ENCODE measurements at regions not wholly inside any gene's neighbourhood (a gene's known extent, or its start where the extent isn't known, plus 50 kb on each side); places are given as distances from the start of the nearest gene placed in this dataset.

DNA sequence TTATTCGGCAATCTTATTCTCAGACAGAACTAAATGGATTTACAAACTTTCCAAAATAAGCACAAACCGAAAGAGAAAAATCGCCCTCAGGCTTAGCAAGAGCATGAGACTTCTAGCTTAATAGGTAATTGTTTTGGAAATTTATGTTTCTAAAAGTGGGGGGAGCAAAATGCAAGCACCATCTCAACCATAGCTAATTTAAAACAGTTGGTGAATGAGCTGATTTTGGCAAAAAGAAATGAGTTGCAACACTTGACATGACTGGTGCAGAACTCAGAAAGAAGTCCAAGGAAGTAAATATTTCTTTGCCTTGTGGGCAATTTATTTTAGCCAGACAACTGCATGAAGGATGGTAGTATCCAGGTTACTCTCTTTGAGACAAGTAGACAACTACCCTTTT is 71.5 kb upstream of the PTGFR start:
- TF ChIP-seq CTCF (IDR thresholded peaks at IDR 0.05; ENCODE audit: low read depth, low read length, poor library complexity, severe bottlenecking) = no peak
- no peak for TF ChIP-seq EZH2phosphoT487 (IDR thresholded peaks at IDR 0.05; ENCODE audit: borderline replicate concordance, low read length)

DNA sequence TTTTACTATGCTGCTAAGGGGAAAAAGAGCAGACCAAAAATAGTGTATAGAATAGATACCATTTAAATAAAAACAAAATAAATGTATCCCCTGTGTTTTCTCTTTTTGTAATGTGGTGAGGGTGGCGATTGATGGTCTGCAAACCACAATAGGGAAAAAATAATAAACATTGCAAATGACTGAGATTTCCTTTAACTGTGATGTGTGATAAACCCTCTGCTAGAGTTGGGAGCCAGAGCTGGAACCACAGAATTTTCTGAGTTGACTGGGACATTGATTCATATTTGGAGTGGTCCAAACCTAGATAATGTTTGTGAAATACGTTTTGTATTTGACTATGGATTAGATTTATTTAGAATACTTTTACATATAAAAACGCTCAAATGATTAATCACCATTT is 70.6 kb upstream of the PTGFR start:
- Histone ChIP-seq H3K79me2 (ENCODE audit: control insufficient read depth, low read length) (no peaks in the 10 kb centered on the region), H3K4me2 (ENCODE audit: low read length) (no peak overlapping the region), H3K9me2 (replicated peaks; ENCODE audit: control insufficient read depth, low read length) (no peaks in the 10 kb centered on the region), H3K4me3 (ENCODE audit: low read length) (no peak overlapping the region), H3K9me3 (ENCODE audit: control insufficient read depth, insufficient read depth, low read length) (no peaks in the 10 kb centered on the region), H3K27me3 (ENCODE audit: control insufficient read depth, low read length) (no peaks in the 10 kb centered on the region; the same call in 1 of the 2 replicates), H3F3A (ENCODE audit: control insufficient read depth, insufficient read depth) (no peaks in the 10 kb centered on the region), H3K36me3 (ENCODE audit: control insufficient read depth, low read length) (no peaks in the 10 kb centered on the region), H4K20me1 (ENCODE audit: control insufficient read depth, insufficient read depth, low read depth, low read length) (no peaks in the 10 kb centered on the region), H3K27ac (ENCODE audit: low read depth, low read length) (no peak overlapping the region), H3K4me1 (ENCODE audit: control insufficient read depth, low read length) (no peaks in the 10 kb centered on the region)
- TF ChIP-seq EZH2phosphoT487 (IDR thresholded peaks at IDR 0.05; ENCODE audit: borderline replicate concordance, low read length) = no peak
- TF ChIP-seq CTCF (IDR thresholded peaks at IDR 0.05; ENCODE audit: low read depth, low read length, poor library complexity, severe bottlenecking) = no peak

More for the DNA sequence above, 71.5 kb upstream of the PTGFR start:
- Histone ChIP-seq H3K4me3 (ENCODE audit: low read length) (no peak overlapping the region), H3K9me3 (ENCODE audit: control insufficient read depth, insufficient read depth, low read length) (no peaks in the 10 kb centered on the region), H4K20me1 (ENCODE audit: control insufficient read depth, insufficient read depth, low read depth, low read length) (no peaks in the 10 kb centered on the region), H3K4me2 (ENCODE audit: low read length) (no peak overlapping the region), H3K27ac (ENCODE audit: low read depth, low read length) (no peak overlapping the region), H3K9me2 (replicated peaks; ENCODE audit: control insufficient read depth, low read length) (no peaks in the 10 kb centered on the region), H3K36me3 (ENCODE audit: control insufficient read depth, low read length) (no peaks in the 10 kb centered on the region), H3K4me1 (ENCODE audit: control insufficient read depth, low read length) (no peaks in the 10 kb centered on the region), H3K79me2 (ENCODE audit: control insufficient read depth, low read length) (no peaks in the 10 kb centered on the region), H3K27me3 (ENCODE audit: control insufficient read depth, low read length) (no peaks in the 10 kb centered on the region; the same call in 1 of the 2 replicates), H3F3A (ENCODE audit: control insufficient read depth, insufficient read depth) (no peaks in the 10 kb centered on the region)

- H3K27ac ChIP-seq (ENCODE audit: low read depth, low read length) = no peak overlapping the region
- no peaks in the 10 kb centered on the region for H3K4me1 ChIP-seq (ENCODE audit: control insufficient read depth, low read length)
- H3K9me2 ChIP-seq (replicated peaks; ENCODE audit: control insufficient read depth, low read length) = no peaks in the 10 kb centered on the region
- H3K36me3 ChIP-seq (ENCODE audit: control insufficient read depth, low read length) = no peaks in the 10 kb centered on the region
- no peaks in the 10 kb centered on the region for H3F3A ChIP-seq (ENCODE audit: control insufficient read depth, insufficient read depth)
- H3K9me3 ChIP-seq (ENCODE audit: control insufficient read depth, insufficient read depth, low read length) = no peaks in the 10 kb centered on the region
- no peak overlapping the region for H3K4me2 ChIP-seq (ENCODE audit: low read length)
- no peaks in the 10 kb centered on the region for H3K79me2 ChIP-seq (ENCODE audit: control insufficient read depth, low read length)
- TF ChIP-seq CTCF (IDR thresholded peaks at IDR 0.05; ENCODE audit: low read depth, low read length, poor library complexity, severe bottlenecking) (no peak), EZH2phosphoT487 (IDR thresholded peaks at IDR 0.05; ENCODE audit: borderline replicate concordance, low read length) (no peak)
- no peak overlapping the region for H3K4me3 ChIP-seq (ENCODE audit: low read length)
- no peaks in the 10 kb centered on the region for H4K20me1 ChIP-seq (ENCODE audit: control insufficient read depth, insufficient read depth, low read depth, low read length)
- no peaks in the 10 kb centered on the region; the same call in 1 of the 2 replicates for H3K27me3 ChIP-seq (ENCODE audit: control insufficient read depth, low read length)
Measured at GRCh38 chr1:78420688-78421087, 70.1 kb upstream of the PTGFR start.
